Colon (tissue), 2 donors: ENCODE measurements at regions not wholly inside any gene's neighbourhood (a gene's known extent, or its start where the extent isn't known, plus 50 kb on each side); places are given as distances from the start of the nearest gene placed in this dataset.
"Not testable (repeated sequence)": the region's sequence is repeated elsewhere in the genome, so short reads cannot be mapped to it uniquely, and the experiment has no call there.

Experiments
- FAIRE-seq: peaks from 2 replicates; lab custom pipeline; 2012; peaks lifted over from hg19 to GRCh38; lab: Jason Lieb, UNC
- donor health status: control.
- donor health status: control.

GRCh38 chr14:59058776-59059175 lies 129.7 kb upstream of the DAAM1 start:
- FAIRE-seq: not testable (repeated sequence)

- no peak for FAIRE-seq
Observed at GRCh38 chr14:59060841-59061240, 127.6 kb upstream of the DAAM1 start.

- FAIRE-seq: no peak
Observed at GRCh38 chr14:59061292-59061691, 127.2 kb upstream of the DAAM1 start.

DNA sequence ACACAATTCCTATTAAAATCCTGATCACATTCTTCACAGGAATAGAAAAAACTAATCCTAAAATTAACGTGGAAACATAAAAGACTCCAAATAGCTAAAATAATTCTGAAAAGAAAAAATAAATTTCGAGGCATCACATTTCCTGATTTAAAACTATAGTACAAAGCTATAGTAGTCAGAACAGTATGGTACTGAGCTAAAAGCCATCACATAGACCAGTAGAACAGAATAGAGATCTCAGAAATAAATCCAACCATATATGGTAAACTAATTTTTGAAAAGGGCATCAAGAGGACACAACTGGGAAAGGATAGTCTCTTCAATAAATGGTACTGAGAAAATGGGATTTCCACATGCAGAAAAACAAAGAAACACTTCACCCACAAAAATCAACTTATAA lies 125.2 kb upstream of the DAAM1 start:
- FAIRE-seq: no peak

DNA sequence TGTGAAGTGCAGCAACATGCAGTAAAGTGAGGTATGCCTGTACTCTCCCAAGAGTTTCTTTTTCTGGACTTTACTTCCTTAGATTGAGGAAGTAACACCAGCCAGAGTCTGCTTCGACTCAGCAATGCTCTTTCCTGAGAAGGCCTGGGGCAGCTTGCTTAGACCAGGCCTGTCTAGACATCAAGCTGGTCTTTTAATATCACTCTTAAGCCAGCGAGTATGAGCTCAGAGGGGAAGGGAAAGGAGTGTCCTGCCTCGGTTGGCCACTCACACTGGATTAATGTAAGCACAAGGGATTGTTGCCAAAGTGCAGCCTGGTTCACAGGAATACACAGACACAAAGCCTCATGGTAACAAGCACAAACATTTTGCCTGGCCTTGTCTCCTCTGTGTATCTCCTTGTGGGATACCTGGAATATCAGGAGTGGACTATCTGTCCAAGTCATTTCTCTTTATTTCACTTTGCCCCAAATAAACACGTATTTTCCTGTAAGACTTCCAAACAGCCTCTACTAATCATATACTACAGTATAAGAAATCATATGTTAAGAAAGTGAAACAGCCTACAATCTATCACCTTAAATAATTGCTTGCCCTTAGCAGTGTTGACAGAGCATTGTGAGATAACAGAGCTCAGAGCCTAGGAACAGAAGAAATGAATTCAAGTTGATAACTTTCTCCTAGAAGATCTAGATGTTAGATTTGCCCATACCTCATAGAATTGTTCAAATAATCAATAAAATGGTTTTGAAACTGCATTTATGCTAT lies 121.2 kb upstream of the DAAM1 start:
- no peak for FAIRE-seq

DNA sequence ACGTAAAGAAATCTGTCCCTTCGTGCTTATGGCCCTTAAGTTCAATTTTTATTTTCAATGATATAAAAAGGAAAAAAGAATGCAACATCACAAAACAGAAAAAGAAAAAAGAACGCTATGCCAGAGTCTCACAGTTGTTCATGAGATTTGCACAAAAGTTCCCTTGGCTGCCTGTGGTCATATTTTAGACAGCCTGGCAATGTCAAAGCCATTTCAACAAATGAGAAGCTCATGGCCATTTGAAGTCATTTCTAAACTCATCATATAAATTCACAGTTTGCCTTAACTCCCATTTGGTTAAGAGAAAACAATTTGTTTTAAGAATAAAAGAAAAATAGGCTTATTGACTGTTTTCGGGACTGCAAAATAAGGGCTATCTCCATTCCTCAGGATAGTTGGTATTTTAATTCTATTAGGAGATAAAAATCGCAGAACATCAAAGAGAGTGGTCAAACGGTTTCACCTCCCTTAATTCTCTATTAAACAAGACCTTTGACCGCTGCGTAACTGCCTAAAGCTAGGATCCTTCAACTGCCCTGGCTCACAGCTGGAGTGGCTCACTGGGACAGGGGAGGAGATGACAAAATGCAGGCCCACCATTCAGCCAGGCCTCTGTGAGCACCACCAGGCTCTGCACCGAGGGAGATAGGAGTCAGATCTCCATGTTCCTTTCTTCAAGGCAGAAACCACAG lies 119.2 kb upstream of the DAAM1 start:
- FAIRE-seq: no peak

GRCh38 chr14:59075506-59075905 lies 113.0 kb upstream of the DAAM1 start:
- FAIRE-seq: no peak

- FAIRE-seq: no peak
Observed at GRCh38 chr14:59081720-59082119, 106.7 kb upstream of the DAAM1 start.

DNA sequence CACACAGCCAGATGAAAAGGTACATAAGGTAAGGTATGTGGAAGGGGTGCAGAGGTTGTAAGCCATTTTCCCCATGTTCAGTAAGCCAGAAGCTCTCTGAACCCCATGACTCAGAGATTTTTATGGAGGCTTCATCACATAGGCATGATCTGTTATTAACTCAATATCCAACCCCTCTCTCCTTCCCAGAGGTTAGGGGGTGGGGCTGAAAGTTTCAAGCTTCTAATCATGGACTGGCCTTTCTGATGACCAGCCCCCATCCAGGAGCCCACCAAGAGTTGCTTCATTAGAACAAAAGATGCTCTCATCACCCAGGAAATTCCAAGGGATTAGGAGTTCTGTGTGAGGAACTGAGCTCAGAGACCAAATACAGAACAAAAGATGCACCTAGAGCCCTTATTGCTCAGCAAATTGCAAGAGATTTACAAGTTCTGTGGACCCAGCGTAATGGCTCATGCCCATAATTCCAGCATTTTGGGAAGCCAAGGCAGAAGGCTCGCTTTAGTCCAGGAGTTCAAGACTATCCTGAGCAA lies 103.2 kb upstream of the DAAM1 start:
- FAIRE-seq: no peak

GRCh38 chr14:59086241-59086882 lies 102.1 kb upstream of the DAAM1 start:
- no peak for FAIRE-seq

- FAIRE-seq: no peak
Observed at GRCh38 chr14:59087240-59087639, 101.2 kb upstream of the DAAM1 start.

GRCh38 chr14:59087711-59088110 lies 100.8 kb upstream of the DAAM1 start:
- no peak for FAIRE-seq

GRCh38 chr14:59090572-59090971 lies 97.9 kb upstream of the DAAM1 start:
- FAIRE-seq: no peak

- FAIRE-seq: no peak
Observed at GRCh38 chr14:59091404-59091803, 97.1 kb upstream of the DAAM1 start.

DNA sequence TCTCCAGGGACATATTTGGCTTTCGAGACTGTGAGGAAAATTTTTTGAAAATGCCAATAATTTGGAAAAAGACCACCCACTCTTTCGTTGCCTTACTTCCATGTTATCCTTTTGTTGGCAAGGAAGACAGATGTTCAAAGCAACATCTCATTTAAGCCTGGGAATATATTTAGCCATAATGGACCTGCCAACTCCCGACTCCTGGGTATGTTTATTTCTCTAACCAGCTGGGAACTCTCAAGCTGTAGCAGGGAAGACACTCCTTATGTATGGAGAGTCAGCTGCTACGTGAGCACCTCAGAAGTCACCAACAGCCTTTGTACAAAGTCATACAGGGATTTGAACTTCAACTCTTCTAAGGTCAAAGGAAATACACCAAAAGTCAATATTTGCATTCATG lies 96.5 kb upstream of the DAAM1 start:
- no peak for FAIRE-seq

- FAIRE-seq: no peak
Observed at GRCh38 chr14:59093902-59094301, 94.6 kb upstream of the DAAM1 start.

- FAIRE-seq: no peak
Observed at GRCh38 chr14:59096303-59096702, 92.2 kb upstream of the DAAM1 start.

- FAIRE-seq: no peak
Observed at GRCh38 chr14:59097681-59098080, 90.8 kb upstream of the DAAM1 start.

DNA sequence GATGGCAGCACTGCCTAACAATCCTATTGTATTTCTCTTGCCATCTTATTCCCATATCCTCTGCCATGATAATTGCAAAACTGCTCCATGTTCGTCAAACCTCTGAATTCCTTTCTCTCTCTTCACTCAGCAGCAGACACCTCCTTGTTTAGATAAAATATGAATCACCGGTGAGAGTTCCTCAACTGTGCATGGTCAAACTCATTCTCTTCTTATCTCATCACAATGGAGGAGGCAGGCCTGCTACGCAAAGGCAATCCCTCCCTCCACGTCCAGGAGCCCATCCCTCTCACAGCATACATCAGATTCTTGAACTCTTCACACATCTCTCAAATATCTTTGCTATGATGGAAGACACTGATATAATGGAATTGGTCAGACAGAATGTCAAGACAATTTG lies 90.1 kb upstream of the DAAM1 start:
- FAIRE-seq: no peak

- FAIRE-seq: no peak
Observed at GRCh38 chr14:59100205-59100604, 88.3 kb upstream of the DAAM1 start.

DNA sequence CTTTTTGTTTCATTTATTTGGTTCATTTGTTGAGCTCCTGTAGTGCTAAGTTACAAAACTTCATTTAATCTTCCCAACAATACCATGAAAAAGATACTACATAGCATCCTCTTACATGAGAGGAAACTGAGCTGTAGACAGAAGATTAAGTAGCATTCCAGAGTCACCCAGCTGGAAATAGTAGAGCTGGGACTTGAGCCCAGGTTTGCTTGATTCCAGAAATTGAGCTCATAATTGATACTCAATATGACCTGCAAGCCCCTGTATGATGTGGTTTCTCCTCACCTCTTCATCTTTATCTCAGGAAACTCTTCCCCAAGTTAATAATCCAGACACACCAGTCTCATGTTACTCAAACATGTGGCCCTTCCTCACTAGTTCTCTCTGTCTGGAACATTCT lies 87.0 kb upstream of the DAAM1 start:
- no peak for FAIRE-seq

DNA sequence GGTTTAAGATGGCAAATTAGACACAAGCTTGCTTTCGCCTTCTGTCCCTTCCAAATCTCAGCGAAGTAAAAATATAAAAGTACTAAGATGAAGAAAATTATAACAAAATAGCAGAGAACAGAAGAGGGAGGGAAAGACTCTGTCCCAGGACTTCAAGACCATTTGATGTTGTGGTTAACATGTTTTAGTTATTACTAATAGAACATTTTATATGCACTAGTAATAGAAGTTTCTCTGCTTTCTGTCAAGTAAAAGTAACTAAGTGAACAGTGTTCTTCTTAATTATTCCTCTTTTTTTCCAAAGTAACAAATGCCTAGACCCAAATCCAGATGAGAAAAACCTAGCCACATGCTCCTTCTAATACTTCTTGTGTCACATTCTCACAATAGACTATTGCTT lies 85.1 kb upstream of the DAAM1 start:
- FAIRE-seq: no peak

DNA sequence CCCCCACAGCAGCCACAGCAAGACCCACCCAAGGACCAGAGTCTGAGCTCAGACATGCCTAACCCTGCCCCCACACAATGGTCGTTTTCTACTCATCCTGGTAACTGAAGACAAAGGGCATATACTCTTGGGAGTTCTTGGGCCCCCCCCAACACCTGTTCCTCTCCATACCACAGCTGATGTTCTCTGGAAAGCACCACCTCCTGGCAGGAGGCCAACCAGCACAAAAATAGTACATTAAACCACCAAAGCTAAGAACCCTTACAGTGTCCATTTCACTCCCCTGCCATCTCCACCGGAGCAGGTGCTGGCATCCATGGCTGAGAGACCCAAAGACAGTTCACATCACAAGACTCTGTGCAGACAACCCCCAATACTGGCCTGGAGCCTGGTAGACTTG lies 80.6 kb upstream of the DAAM1 start:
- FAIRE-seq: no peak
